Lung (tissue), 11 donors: ENCODE measurements at regions not wholly inside any gene's neighbourhood (a gene's known extent, or its start where the extent isn't known, plus 50 kb on each side); places are given as distances from the start of the nearest gene placed in this dataset.

Experiments used
- ATAC-seq: fragments of 200-7000 bp; cut with Tn5 transposase; one replicate; pipeline ENCODE4 v1.9.1; 2020; ENCODE audit warnings: moderate number of reproducible peaks; ENCODE audit not compliant: insufficient read depth, low FRiP score
- DNase-seq, 3 donors: peaks; one replicate each; pipeline ENCODE4 v3.0.0-alpha.2; 2013 to 2017
- H3K27ac ChIP-seq, 2 donors: one replicate each; pipeline ENCODE4 v1.5.1; 2013; ENCODE audit warnings: mild to moderate bottlenecking in 2 of 2, moderate library complexity in 2 of 2, control low read depth in 1 of 2, inconsistent platforms in 1 of 2, low read depth in 1 of 2, low read length in 1 of 2
- H3K27me3 ChIP-seq, 3 donors: one replicate each; pipeline ENCODE4 v1.5.1; 2013; ENCODE audit warnings: low read length in 2 of 3; ENCODE audit not compliant: control insufficient read depth in 3 of 3, insufficient read depth in 3 of 3
- H3K36me3 ChIP-seq, 4 donors: one replicate each; pipeline ENCODE4 v1.5.1; 2013; ENCODE audit warnings: low read length in 4 of 4, mild to moderate bottlenecking in 1 of 4, moderate library complexity in 1 of 4; ENCODE audit not compliant: control insufficient read depth in 4 of 4, insufficient read depth in 4 of 4
- H3K4me1 ChIP-seq, 5 donors: one replicate each; pipeline ENCODE4 v1.5.1; 2013; ENCODE audit warnings: low read length in 5 of 5, mild to moderate bottlenecking in 2 of 5, moderate library complexity in 1 of 5; ENCODE audit not compliant: control insufficient read depth in 5 of 5, insufficient read depth in 5 of 5
- H3K4me3 ChIP-seq: one replicate; pipeline ENCODE4 v1.5.1; 2013; ENCODE audit warnings: mild to moderate bottlenecking, control low read depth, moderate library complexity
- H3K9ac ChIP-seq, 2 donors: one replicate each; pipeline ENCODE4 v1.5.1; 2013; ENCODE audit warnings: low read length in 2 of 2, control low read depth in 1 of 2; ENCODE audit not compliant: insufficient read depth in 1 of 2
- H3K9me3 ChIP-seq, 4 donors: one replicate each; pipeline ENCODE4 v1.5.1; 2013; ENCODE audit warnings: low read length in 3 of 4, mild to moderate bottlenecking in 1 of 4, moderate library complexity in 1 of 4; ENCODE audit not compliant: control insufficient read depth in 4 of 4, insufficient read depth in 3 of 4
- CTCF ChIP-seq: IDR thresholded peaks from 2 replicates; pipeline ENCODE4 v1.5.1; 2012; ENCODE audit warnings: mild to moderate bottlenecking; ENCODE audit errors: control extremely low read depth, extremely low read depth
- WGBS, 2 donors: extraction: QIAGEN DNeasy Blood & Tissue Kit; methylation state at CpG; one replicate each; pipeline ENCODE4 v1.1.7; 2013; 5-methylcytosine and 5-hydroxymethylcytosine counted together
- donor health status: control.
- donor health status: control.
- donor health status: Bipolar disorder and iron deficiency.
- donor health status: healthy.
- donor health status: DM: yes; HTN: yes; CAD: no.

- H3K4me3 ChIP-seq = no peak overlapping the region
- no peaks in the 10 kb centered on the region for H3K36me3 ChIP-seq
- no peak for ATAC-seq
- no peaks in the 10 kb centered on the region for H3K27me3 ChIP-seq
- 48 to 59% methylated on average over 8 of the region's 8 CpGs for WGBS, 2 donors
- H3K9ac ChIP-seq = no peak overlapping the region
- H3K4me1 ChIP-seq = peaks cover 0 to 6% (median 4%) of the 10 kb centered on the region in 5 donors
- DNase-seq = no peak
- H3K9me3 ChIP-seq = no peaks in the 10 kb centered on the region
- TF ChIP-seq CTCF = no peak
- no peak overlapping the region for H3K27ac ChIP-seq
Observed at GRCh38 chr2:15688924-15689568, 97.4 kb downstream of the DDX1 start.

DNA sequence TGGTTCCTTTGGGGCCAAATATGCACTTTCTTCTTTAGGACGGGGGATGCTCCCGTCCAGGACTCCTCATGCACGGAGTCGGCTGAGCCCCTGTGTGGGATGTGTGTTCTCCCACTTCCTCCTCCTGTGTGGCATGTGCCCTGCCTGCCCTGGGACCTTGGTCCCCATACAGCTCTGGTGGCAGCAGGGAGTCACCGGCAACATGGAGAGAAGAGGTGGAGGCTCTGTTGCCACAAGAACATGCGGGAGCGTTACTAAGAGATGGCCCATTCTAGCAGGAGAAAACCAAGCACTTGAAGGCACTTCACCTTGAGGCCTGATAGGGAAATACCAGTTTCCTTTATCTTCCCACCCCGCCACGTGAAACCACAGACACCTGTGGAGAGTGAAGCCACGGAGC lies 98.0 kb downstream of the DDX1 start:
- WGBS, 2 donors = 68 to 70% methylated on average over 10 of the region's 10 CpGs
- no peaks in the 10 kb centered on the region for H3K9me3 ChIP-seq
- H3K27me3 ChIP-seq = no peaks in the 10 kb centered on the region
- no peaks in the 10 kb centered on the region for H3K36me3 ChIP-seq
- DNase-seq (no peak), ATAC-seq (no peak)
- no peak for TF ChIP-seq CTCF
- no peak overlapping the region for H3K9ac ChIP-seq
- H3K27ac ChIP-seq = no peak overlapping the region
- peaks cover 0 to 12% (median 4%) of the 10 kb centered on the region in 5 donors for H3K4me1 ChIP-seq
- no peak overlapping the region for H3K4me3 ChIP-seq

DNA sequence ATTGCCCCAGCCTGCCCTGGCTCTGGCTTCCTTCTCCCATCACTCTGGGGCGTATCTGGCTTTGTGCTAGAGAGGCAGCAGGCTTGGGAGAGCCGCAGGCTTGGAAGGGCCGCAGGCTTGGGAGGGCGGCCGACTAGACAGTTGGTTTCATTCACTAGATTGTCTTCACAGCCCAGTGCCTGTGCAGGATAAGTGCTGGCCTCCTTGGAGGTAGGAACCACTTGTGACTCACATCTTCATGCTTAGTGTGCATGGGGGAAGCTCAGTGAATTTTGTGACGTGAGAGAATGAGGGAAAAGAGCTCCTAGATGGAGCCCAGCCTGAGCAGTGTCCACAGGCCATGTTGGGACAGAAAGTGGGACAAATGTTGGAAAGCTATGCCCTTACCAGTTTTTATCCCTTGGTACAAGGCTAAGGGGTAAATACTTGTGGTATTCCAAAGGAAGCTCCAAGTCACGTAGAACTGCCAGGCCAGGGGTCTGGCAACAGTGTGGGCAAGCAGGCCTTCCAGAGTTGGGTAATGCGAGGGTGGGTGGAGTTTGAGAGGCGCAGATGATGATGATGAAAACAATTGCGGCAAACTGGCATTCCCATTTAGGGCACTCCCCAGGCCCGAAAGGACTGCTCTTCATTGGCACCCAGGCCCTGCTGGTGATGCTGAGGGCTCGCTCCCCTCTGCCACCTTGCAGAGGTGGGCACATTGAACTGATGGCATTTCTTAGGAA lies 100.1 kb downstream of the DDX1 start:
- DNase-seq = no peak
- ATAC-seq = no peak
- no peaks in the 10 kb centered on the region for H3K9me3 ChIP-seq
- H3K27ac ChIP-seq = no peak overlapping the region
- peaks cover 0 to 3% (median 0%) of the 10 kb centered on the region in 3 donors for H3K27me3 ChIP-seq
- H3K9ac ChIP-seq = no peak overlapping the region
- no peak overlapping the region for H3K4me3 ChIP-seq
- TF ChIP-seq CTCF = no peak
- H3K4me1 ChIP-seq = peaks cover 0 to 12% (median 4%) of the 10 kb centered on the region in 5 donors
- WGBS, 2 donors = 93 to 96% methylated on average over 12 of the region's 12 CpGs
- no peaks in the 10 kb centered on the region for H3K36me3 ChIP-seq
